ENCODE measurements at regions not wholly inside any gene's neighbourhood (a gene's known extent, or its start where the extent isn't known, plus 50 kb on each side); places are given as distances from the start of the nearest gene placed in this dataset.

DNA sequence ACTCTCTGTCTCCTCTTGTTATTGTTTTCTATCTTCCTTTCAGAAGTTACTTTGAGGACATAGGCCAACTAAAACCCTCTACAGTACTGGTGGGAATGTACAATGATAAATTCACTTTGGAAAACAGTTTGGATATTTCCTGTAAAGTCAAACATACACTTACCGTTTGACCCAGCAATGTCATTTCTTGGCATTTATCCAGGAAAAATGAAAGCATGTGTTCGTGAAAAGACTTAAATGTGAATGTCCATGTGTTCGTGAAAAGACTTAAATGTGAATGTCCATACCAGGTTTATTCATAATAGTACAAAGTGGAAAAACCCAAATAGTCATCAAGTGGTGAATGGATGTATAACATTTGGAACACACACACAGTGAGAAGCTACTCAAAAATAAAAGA, 361.5 kb upstream of the DPH6 start:
- TF ChIP-seq, protein P1, sequence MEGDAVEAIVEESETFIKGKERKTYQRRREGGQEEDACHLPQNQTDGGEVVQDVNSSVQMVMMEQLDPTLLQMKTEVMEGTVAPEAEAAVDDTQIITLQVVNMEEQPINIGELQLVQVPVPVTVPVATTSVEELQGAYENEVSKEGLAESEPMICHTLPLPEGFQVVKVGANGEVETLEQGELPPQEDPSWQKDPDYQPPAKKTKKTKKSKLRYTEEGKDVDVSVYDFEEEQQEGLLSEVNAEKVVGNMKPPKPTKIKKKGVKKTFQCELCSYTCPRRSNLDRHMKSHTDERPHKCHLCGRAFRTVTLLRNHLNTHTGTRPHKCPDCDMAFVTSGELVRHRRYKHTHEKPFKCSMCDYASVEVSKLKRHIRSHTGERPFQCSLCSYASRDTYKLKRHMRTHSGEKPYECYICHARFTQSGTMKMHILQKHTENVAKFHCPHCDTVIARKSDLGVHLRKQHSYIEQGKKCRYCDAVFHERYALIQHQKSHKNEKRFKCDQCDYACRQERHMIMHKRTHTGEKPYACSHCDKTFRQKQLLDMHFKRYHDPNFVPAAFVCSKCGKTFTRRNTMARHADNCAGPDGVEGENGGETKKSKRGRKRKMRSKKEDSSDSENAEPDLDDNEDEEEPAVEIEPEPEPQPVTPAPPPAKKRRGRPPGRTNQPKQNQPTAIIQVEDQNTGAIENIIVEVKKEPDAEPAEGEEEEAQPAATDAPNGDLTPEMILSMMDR (IDR thresholded peaks at IDR 0.05 in 2 of 3, conservative IDR thresholded peaks at IDR 0.05 in 1 of 3; ENCODE audit: borderline replicate concordance in 1 of 3, insufficient read depth in 1 of 3, low read depth in 2 of 3, low read length in 2 of 3): no peak
- no peak for TF ChIP-seq POLR2AphosphoS5 (IDR thresholded peaks at IDR 0.05; ENCODE audit: low read depth, low read length)
- no peak for TF ChIP-seq ZNF274 (IDR thresholded peaks at IDR 0.05; ENCODE audit: low read depth, low read length)
- TF ChIP-seq, protein P2, sequence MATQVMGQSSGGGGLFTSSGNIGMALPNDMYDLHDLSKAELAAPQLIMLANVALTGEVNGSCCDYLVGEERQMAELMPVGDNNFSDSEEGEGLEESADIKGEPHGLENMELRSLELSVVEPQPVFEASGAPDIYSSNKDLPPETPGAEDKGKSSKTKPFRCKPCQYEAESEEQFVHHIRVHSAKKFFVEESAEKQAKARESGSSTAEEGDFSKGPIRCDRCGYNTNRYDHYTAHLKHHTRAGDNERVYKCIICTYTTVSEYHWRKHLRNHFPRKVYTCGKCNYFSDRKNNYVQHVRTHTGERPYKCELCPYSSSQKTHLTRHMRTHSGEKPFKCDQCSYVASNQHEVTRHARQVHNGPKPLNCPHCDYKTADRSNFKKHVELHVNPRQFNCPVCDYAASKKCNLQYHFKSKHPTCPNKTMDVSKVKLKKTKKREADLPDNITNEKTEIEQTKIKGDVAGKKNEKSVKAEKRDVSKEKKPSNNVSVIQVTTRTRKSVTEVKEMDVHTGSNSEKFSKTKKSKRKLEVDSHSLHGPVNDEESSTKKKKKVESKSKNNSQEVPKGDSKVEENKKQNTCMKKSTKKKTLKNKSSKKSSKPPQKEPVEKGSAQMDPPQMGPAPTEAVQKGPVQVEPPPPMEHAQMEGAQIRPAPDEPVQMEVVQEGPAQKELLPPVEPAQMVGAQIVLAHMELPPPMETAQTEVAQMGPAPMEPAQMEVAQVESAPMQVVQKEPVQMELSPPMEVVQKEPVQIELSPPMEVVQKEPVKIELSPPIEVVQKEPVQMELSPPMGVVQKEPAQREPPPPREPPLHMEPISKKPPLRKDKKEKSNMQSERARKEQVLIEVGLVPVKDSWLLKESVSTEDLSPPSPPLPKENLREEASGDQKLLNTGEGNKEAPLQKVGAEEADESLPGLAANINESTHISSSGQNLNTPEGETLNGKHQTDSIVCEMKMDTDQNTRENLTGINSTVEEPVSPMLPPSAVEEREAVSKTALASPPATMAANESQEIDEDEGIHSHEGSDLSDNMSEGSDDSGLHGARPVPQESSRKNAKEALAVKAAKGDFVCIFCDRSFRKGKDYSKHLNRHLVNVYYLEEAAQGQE (IDR thresholded peaks at IDR 0.05; ENCODE audit: low read depth): no peak
- no peak for TF ChIP-seq CBX3 (IDR thresholded peaks at IDR 0.05; ENCODE audit: low read depth)
- TF ChIP-seq EGR1 (IDR thresholded peaks at IDR 0.05; ENCODE audit: low read depth): no peak
- no peak for TF ChIP-seq POLR2A (IDR thresholded peaks at IDR 0.05; ENCODE audit: borderline replicate concordance, extremely low read depth, insufficient read depth, insufficient read length)

Data from HCT116 (cell line).